Breast epithelium (tissue), 3 donors: ENCODE measurements at regions not wholly inside any gene's neighbourhood (a gene's known extent, or its start where the extent isn't known, plus 50 kb on each side); places are given as distances from the start of the nearest gene placed in this dataset.

Experiments
- POLR2AphosphoS5 ChIP-seq, 3 donors: sonication (generic); formaldehyde crosslinking; IDR thresholded peaks; one replicate each; pipeline ENCODE4 v1.6.1; 2017; ENCODE audit warnings: antibody characterized with exemption in 3 of 3
- TF ChIP-seq, protein P1 (sequence below), 3 donors: fragments of 450-650 bp; IDR thresholded peaks; one replicate each; pipeline ENCODE4 v1.5.1; 2016 to 2017; ENCODE audit warnings: antibody characterized with exemption in 3 of 3, mild to moderate bottlenecking in 3 of 3, moderate library complexity in 3 of 3

DNA sequence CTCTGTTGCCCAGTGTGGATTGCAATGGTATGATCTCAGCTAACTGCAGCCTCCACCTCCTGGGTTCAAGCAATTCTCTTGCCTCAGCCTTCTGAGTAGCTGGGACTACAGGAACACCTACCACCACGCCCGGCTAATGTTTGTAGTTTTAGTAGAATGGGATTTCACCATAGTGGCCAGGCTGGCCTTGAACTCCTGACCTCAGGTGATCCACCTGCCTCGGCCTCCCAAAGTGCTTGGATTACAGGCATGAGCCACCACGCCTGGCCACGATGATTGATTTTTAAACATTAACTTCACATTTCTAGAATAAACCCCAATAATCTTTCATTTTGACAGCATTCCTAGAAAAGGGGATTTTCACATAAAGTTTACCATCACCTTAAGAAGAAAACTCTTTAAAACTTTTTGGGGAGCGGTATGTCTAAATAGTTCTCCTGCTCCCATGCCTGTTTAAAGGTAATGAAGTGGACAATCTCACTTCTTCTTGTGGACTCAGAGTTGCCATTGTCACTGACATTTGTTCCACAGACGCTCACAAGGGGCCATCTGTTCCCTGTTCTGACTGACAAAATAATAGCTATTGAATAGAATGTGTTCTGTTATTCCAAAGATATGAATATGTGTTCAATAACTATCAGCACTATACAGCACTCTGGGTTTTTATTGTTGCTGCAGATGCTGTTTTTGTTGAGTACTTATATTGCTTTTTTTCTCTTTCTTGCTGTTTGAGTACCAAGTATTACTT is 66.1 kb upstream of the C1QTNF9B start:
- TF ChIP-seq, protein P1, sequence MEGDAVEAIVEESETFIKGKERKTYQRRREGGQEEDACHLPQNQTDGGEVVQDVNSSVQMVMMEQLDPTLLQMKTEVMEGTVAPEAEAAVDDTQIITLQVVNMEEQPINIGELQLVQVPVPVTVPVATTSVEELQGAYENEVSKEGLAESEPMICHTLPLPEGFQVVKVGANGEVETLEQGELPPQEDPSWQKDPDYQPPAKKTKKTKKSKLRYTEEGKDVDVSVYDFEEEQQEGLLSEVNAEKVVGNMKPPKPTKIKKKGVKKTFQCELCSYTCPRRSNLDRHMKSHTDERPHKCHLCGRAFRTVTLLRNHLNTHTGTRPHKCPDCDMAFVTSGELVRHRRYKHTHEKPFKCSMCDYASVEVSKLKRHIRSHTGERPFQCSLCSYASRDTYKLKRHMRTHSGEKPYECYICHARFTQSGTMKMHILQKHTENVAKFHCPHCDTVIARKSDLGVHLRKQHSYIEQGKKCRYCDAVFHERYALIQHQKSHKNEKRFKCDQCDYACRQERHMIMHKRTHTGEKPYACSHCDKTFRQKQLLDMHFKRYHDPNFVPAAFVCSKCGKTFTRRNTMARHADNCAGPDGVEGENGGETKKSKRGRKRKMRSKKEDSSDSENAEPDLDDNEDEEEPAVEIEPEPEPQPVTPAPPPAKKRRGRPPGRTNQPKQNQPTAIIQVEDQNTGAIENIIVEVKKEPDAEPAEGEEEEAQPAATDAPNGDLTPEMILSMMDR (IDR thresholded peaks at IDR 0.05), result no peak
- no peak for TF ChIP-seq POLR2AphosphoS5 (IDR thresholded peaks at IDR 0.05)
